ENCODE measurements at regions not wholly inside any gene's neighbourhood (a gene's known extent, or its start where the extent isn't known, plus 50 kb on each side); places are given as distances from the start of the nearest gene placed in this dataset.

GRCh38 chr12:125256634-125256936 lies 191.3 kb downstream of the AACS start:
- no peak for DNase-seq (ENCODE audit: low read depth)
- H3K4me3 ChIP-seq (ENCODE audit: low read depth, low read length): no peak overlapping the region
- TF ChIP-seq CTCF (IDR thresholded peaks at IDR 0.05; ENCODE audit: insufficient read depth, low read depth, low read length): no peak

- no peak for TF ChIP-seq CTCF (IDR thresholded peaks at IDR 0.05; ENCODE audit: insufficient read depth, low read depth, low read length)
- H3K4me3 ChIP-seq (ENCODE audit: low read depth, low read length): no peak overlapping the region
- DNase-seq (ENCODE audit: low read depth): peak; percentile 10
Observed at GRCh38 chr12:125259178-125259867, 194.1 kb downstream of the AACS start.

- no peak overlapping the region for H3K4me3 ChIP-seq (ENCODE audit: low read depth, low read length)
Observed at GRCh38 chr12:125262851-125263250, 197.6 kb downstream of the AACS start.

GRCh38 chr12:125263385-125263784 lies 198.2 kb downstream of the AACS start:
- no peak for TF ChIP-seq CTCF (IDR thresholded peaks at IDR 0.05; ENCODE audit: insufficient read depth, low read depth, low read length)
- DNase-seq (ENCODE audit: low read depth): no peak
- H3K4me3 ChIP-seq (ENCODE audit: low read depth, low read length): no peak overlapping the region

More at GRCh38 chr12:125262851-125263250, 197.6 kb downstream of the AACS start:
- DNase-seq (ENCODE audit: low read depth): no peak
- TF ChIP-seq CTCF (IDR thresholded peaks at IDR 0.05; ENCODE audit: insufficient read depth, low read depth, low read length): no peak

GRCh38 chr12:125267114-125267513 lies 201.9 kb downstream of the AACS start:
- H3K4me3 ChIP-seq (ENCODE audit: low read depth, low read length): no peak overlapping the region
- no peak for DNase-seq (ENCODE audit: low read depth)
- TF ChIP-seq CTCF (IDR thresholded peaks at IDR 0.05; ENCODE audit: insufficient read depth, low read depth, low read length): no peak

GRCh38 chr12:125269276-125269675 lies 204.0 kb downstream of the AACS start:
- no peak for DNase-seq (ENCODE audit: low read depth)
- TF ChIP-seq CTCF (IDR thresholded peaks at IDR 0.05; ENCODE audit: insufficient read depth, low read depth, low read length): no peak
- H3K4me3 ChIP-seq (ENCODE audit: low read depth, low read length): no peak overlapping the region

GRCh38 chr12:125271892-125272291 lies 206.7 kb downstream of the AACS start:
- DNase-seq (ENCODE audit: low read depth): no peak
- no peak overlapping the region for H3K4me3 ChIP-seq (ENCODE audit: low read depth, low read length)
- no peak for TF ChIP-seq CTCF (IDR thresholded peaks at IDR 0.05; ENCODE audit: insufficient read depth, low read depth, low read length)
